T-helper 22 cell (primary cell): ENCODE measurements at regions not wholly inside any gene's neighbourhood (a gene's known extent, or its start where the extent isn't known, plus 50 kb on each side); places are given as distances from the start of the nearest gene placed in this dataset.

ENCODE experiments used
- DNase-seq: peaks from one replicate; pipeline ENCODE4 v3.0.0-alpha.2; 2020; ENCODE audit warnings: low read depth

- DNase-seq = no peak
Observed at GRCh38 chr9:19998823-19999455, 210.1 kb upstream of the SLC24A2 start.

- no peak for DNase-seq
Observed at GRCh38 chr9:19998153-19998552, 209.3 kb upstream of the SLC24A2 start.

GRCh38 chr9:19995619-19996018 lies 206.8 kb upstream of the SLC24A2 start:
- DNase-seq = no peak

- no peak for DNase-seq
Observed at GRCh38 chr9:19994296-19994695, 205.5 kb upstream of the SLC24A2 start.

- no peak for DNase-seq
Observed at GRCh38 chr9:19992556-19992955, 203.7 kb upstream of the SLC24A2 start.

- no peak for DNase-seq
Observed at GRCh38 chr9:19989213-19989612, 200.4 kb upstream of the SLC24A2 start.

GRCh38 chr9:19988281-19988680 lies 199.4 kb upstream of the SLC24A2 start:
- DNase-seq = no peak

- no peak for DNase-seq
Observed at GRCh38 chr9:19985081-19985480, 196.2 kb upstream of the SLC24A2 start.

GRCh38 chr9:19976226-19976625 lies 187.4 kb upstream of the SLC24A2 start:
- no peak for DNase-seq

GRCh38 chr9:19975499-19975898 lies 186.7 kb upstream of the SLC24A2 start:
- DNase-seq = no peak

- no peak for DNase-seq
Observed at GRCh38 chr9:19969721-19970120, 180.9 kb upstream of the SLC24A2 start.

GRCh38 chr9:19967888-19968459 lies 179.1 kb upstream of the SLC24A2 start:
- no peak for DNase-seq

GRCh38 chr9:19967216-19967887 lies 178.5 kb upstream of the SLC24A2 start:
- DNase-seq = no peak

GRCh38 chr9:19965336-19965735 lies 176.5 kb upstream of the SLC24A2 start:
- no peak for DNase-seq

- DNase-seq = no peak
Observed at GRCh38 chr9:19947996-19948395, 159.2 kb upstream of the SLC24A2 start.

- DNase-seq = no peak
Observed at GRCh38 chr9:19946441-19947109, 157.7 kb upstream of the SLC24A2 start.

GRCh38 chr9:19941874-19942273 lies 153.0 kb upstream of the SLC24A2 start:
- DNase-seq = no peak

GRCh38 chr9:19940811-19941535 lies 152.1 kb upstream of the SLC24A2 start:
- no peak for DNase-seq

GRCh38 chr9:19939734-19940278 lies 151.0 kb upstream of the SLC24A2 start:
- no peak for DNase-seq

- DNase-seq = no peak
Observed at GRCh38 chr9:19938990-19939733, 150.3 kb upstream of the SLC24A2 start.

GRCh38 chr9:19937121-19937520 lies 148.3 kb upstream of the SLC24A2 start:
- DNase-seq = no peak
